GM21576 (cell line): ENCODE measurements at regions not wholly inside any gene's neighbourhood (a gene's known extent, or its start where the extent isn't known, plus 50 kb on each side); places are given as distances from the start of the nearest gene placed in this dataset.

Source experiments
- ATAC-seq: cut with Tn5 transposase; IDR thresholded peaks from one replicate; pipeline ENCODE4 v1.9.1; 2021; ENCODE audit warnings: mild to moderate bottlenecking, moderate library complexity; ENCODE audit not compliant: unreplicated experiment

DNA sequence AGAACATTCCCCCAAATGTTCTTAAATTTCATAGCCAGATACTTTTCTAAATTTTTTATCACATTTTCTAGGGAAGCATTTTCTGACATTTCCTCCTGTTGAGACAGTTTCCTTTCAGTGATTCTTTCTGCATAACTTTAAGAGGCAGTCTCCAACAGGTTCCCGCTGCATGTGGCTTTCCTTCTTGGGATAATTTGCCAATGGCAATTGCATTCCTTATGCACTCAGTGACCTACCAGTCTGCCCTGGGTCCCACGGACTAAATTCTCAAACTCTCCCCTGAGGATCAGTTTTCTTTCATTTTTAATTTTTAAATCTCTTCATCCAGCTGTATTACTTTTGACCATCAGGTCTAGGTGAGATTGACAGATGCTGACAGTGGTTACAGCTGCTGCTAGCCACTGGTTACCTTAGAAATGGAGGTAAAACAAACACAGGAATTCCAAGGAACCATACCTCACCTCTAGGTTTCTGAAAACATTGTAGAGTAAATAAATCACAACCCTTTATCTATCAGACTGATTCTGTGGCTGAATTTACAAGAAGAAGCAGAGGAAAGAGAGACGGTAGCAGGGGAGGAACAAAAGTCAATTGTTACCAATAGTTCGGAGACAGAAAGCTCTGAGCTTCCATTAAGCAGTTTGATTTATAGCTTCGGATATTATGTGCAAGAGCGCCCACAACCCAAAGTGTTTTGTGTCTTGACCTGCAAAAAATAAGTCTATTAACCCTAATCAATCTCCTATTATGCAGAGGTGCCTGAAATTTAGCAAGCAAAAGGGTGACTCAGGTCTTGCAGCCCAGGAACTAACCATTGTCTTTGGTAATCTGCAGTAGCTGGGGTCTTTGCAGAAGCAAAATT is 216.0 kb downstream of the PMP22 start:
- no peak for ATAC-seq

DNA sequence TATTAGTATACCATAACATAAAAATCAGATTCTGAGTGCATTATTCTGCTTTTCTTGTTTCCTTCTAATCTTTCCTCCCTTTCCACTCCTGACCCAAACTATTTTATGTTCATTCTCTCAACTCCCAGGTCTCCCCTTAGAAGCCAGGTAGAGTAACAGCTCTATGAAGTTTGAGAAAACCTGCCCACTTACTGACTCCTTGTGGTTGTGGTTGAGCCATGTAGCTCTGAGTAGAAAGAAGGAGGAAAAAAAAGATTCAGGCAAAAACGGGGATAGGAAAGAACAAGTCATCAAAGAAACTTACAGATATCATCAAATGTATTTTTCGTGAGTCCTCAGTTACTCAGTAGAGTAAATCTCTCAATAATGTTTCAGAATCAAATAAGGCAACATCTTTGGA is 216.7 kb downstream of the PMP22 start:
- no peak for ATAC-seq

DNA sequence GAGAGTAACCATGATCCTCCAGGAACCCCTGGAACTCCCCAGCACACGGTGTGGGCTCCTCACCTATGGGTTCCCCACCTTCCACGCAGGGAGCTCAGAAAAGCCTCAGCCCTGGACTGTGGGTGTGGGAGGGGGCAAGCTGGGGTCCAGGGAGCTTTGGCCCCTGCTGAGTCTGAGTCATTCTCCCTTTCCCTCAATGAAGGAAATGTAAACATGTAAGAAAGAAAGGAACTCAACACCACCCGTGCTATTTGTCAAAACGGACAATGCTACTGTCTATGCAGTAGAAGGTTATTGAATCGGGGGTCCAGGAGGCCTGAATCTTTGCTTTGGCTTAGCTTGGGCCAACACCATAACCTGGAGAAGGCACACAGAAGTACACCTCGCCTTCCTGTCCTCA is 222.8 kb downstream of the PMP22 start:
- no peak for ATAC-seq

DNA sequence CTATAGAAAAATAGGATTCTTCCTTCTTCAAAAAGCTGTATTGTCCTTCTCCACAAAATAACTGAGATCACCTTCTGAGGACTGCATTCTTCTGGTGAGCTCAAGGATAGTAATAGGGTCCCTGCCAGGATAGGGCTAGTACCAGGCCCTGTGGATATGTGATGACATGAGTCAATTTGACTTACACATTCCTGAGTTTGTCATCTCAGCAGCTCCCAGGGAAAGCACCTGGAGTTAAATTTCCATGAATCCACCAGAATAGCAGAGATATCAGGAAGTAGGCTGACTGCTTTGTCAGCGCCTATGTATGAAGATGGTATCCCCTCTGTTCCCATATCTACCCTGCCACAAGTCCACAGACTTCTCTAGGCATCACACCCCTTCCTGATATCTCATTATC is 225.8 kb downstream of the PMP22 start:
- no peak for ATAC-seq

DNA sequence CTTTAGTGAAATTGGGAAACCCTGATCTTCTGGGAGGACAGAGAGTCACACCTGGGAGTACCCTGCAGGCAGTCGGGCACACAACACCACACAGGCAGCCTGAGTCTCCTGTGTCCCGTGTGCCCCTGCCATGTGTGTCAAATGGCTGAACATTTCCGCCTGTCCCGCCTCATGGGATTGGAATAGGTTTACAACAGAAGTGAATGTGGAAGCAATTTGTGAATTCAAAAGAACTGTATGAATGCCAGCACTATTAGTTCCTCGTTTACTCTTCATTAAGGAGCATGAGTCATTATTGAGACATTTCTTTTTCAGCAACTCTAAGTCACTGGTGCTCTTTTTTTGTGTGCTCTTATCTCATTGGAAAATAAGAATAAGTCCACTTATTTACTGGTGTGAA is 226.5 kb downstream of the PMP22 start:
- no peak for ATAC-seq

DNA sequence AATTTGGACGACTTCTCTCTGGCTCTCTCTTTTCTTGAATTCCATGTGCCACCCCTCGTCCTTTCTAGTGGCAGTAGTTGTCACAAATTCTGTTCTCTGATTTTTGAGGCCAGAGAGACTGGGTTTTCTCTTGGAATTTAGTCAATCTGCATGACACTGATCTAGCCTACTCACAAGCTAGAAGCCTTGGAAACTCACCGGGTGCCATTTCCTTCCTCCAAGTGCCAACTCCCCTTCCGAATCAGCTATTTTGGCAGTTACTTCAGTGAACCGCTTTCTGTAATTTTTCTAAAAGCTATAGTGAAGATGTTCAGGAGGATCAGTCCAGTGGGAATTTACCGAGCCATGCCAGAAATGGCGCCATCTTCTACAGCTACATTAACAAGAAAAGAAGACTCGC is 228.9 kb downstream of the PMP22 start:
- no peak for ATAC-seq

DNA sequence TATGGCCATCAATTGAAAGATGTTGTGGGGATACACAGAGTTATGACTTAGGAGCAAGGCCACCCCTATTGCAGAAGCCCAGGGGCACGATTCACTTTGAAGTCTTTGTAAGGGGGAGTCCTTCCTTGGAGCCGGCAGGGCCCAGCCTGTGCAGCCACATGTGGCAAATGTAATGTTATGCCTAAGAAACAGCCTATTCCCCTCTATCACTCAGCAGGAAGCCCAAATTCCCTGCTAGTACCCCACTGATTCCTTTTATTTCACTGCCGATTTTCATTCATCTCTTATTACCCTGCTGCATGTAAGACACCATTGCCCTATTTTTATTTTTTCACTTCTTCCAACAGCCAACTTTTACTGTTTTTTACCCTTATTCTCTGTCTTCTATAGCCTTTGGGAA is 233.2 kb downstream of the PMP22 start:
- no peak for ATAC-seq

DNA sequence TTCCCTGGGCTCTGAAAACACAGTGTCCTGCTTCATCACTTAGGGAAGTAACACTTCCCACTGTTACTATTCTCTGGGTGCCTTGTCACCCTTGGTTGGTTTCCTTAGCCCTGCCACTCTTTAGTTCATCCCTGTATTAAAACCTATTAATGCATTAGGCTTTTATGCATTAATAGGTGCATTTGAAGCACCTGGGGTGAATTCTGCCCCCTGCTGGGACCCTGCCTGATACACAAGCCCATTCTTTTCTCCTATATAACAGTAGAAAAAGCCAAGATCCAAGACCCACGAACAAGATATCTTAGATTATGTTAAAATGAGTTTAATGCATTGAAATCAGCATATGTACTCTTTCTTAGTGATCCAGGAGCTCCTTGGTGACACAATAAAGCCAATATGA is 235.7 kb downstream of the PMP22 start:
- no peak for ATAC-seq

DNA sequence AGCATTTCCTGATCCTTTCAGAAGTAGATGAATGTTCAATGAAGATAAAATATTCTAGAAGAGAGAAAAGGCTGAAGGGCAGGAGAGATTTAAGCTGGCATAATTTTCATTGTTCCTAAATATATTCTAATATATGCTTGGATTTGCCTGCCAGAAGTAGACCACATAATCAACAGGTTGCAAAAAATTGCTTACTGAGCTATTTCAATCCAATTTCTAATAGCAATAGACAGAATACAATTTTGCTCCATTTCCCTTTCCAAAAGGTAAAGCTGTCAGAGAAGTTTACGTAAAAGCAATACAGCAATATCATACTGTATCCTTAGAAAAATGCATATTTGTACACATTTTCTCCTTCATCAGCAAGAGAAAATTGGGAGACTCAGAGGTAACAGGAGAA is 237.3 kb downstream of the PMP22 start:
- no peak for ATAC-seq

DNA sequence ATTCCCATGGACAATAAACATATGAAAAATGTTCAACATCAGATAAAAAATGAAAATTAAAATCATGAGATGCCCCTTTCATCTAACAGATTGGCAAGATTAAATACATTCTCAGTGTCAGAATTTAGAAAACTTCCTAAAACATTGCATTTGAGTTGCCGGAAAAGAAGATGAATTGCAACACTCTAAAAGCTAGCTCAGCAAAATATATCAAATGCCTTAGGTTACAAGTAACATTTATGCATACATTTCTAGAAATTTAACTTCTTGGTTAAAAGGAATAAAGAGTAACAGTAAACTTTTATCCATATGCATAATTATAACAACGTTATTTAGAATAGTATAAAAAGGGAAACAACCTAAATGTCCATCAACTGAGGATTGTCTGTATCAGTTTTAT is 239.0 kb downstream of the PMP22 start:
- no peak for ATAC-seq

DNA sequence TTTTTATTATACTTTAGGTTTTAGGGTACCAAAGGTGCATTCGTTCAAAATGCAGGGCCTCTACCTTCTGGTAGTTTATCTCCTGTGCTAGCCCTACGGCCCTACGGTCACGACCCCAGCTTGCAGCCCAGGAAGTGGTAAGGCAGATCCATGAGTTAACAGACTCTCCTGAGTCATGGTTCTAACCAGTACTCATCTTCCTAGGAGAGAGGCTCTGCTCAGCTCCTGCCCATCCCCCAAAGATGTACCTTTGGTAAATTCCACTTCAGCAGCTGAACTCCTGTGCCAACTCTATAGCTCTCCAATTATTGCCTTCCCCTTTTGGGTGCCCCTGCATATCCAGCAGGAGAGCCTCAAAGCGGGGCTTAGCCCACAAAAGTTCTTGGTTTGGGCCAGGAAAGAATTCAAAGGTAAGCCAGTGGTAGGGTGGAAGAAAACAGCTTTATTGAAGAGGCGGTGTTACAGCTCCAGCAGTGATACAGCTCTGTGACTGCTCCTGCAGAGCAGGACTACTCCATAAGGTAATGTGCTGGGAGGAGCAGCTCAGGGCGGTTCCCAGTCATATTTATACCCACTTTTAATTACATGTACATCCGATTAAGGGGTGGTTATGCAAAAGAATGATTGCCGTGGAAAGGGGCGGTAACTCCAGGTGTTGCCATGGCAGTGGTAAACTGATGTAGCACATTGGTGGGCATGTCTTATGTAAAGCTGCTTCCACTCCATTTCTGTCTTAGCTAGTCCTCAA is 241.4 kb downstream of the PMP22 start:
- ATAC-seq, result no peak

DNA sequence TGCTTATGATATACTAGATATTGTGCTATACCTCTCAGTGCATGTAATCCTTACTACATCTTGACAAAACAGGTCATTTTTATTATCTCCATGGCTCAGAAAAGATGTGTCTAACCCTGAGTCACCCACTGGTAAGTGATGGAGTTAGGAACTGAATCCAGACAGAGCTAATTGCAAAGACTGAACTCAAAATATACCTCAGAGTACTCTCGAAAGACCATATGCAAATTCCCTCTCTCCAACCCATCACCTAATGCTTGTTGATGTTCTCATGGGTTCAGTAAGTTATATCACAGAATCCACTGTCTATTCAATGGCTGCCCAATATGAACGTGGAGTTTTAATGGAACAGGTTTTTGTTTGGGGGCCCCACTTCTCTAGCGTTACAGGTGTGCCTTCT is 246.0 kb downstream of the PMP22 start:
- ATAC-seq, result no peak

DNA sequence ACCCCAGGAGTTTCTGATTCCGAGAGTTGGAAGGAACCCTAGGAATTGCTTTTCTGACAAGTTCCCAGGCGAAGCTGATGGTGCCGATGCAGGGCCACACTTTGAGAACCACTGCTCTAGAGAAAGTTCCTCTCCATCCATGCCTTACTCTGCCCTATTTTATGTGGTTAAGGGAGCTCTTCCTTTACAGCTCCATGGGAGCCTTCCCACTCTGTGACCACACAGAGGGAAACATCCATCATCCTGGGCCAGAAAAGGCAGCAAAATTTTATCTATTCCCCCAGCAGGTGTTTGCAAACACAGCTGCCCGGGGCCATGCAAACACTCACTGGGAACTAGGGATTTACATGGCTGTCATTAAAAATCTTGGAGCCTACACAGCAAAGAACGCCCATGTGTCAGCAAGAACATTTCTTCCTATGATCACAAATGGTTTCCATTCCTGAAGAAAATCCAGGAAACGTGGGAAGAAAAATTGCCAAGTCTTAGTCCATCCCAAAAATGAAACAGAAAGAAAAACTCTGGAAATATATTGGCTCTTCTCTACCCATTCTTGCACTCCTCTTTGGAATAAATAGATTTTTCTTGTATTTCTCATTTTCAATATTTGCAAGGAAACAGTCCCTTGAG is 252.7 kb downstream of the PMP22 start:
- ATAC-seq, result no peak

DNA sequence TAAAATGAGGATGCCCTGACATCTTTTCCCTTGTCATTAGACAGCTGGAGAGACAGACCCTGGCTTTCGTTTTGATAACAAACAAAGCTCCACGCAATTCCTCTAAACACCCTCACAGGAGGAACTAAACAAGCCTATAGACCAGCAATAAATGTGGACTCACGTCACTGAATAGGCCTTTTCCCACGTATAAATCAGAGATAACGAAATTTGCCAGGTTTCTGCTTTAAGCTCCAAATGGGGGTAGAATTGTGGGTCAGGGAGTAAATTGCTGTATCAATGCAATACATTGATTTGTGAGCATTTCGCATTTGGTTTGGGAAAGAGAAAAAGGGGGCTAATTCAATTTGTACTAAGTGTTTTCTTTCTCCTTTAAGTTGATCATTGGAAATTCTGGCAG is 256.0 kb downstream of the PMP22 start:
- ATAC-seq, result no peak

DNA sequence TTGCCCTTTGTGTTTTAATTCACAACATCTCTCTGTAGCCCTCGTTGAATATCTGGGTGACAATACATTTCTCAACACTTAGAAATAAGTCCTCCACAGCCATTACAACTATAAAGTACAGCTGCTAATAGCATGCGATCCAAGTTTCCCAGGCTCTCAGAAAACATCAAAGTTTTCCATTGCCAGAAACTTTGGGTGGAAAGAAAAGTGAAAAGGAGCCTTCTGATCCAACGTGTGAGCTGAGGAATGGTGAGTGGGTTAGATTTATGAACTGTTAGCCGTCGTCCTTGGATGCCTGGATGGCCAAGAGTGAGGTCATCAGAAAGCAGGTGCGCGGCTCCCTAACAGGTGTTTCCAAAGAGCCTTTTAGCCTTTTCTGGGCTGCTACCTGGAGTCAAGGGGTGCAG is 258.0 kb downstream of the PMP22 start:
- no peak for ATAC-seq

DNA sequence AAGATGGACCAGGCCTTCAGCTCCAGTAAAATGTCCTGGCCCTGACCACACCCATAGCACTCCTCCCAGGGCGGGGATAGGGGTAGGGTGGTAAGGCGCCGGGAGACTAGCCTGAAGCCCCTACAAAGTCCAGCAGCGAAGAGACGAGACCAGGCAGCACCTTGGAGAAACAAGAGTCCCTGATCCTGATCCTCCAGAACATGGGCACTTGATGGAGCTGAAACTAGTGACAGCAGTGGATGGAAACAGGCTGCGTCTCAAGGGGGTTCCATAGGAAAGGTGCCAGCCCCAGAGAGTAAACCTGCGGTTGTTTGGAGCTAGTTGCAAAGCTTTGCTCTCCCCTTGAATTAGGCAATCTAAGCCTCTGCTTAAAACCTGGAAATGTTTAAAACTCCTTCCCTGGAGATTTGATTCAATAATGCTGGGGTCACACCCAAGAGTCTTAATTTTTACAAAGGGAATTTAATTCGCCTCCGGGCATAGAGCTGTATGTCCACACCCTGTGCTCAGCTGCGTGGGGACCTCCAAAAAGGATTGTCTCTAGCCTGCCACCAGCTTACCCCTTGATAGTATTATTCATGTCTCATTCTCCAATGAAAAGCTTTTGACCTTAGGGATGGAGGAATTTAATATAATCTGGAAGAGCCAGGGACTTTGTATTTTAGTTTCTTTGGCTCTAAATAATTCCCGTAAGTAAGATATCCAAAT is 258.6 kb downstream of the PMP22 start:
- no peak for ATAC-seq

DNA sequence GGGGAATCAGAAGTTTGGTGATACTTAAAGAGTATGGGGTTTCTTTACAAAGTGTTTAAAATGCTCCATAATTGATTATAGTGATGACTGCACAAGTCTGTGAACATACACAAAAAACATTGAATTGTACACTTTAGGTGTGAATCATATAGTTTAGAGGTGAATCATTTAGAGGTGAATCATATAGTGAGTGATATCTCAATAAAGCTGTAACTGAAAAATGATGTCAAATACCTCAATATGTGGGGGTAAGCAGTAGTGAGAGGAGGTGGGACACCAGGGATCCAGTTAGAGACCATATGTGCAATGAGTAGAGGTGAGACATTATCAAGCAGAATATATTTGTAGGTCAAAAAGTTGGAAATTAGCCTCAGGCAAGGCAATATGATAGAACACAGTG is 264.5 kb downstream of the PMP22 start:
- ATAC-seq, result no peak

DNA sequence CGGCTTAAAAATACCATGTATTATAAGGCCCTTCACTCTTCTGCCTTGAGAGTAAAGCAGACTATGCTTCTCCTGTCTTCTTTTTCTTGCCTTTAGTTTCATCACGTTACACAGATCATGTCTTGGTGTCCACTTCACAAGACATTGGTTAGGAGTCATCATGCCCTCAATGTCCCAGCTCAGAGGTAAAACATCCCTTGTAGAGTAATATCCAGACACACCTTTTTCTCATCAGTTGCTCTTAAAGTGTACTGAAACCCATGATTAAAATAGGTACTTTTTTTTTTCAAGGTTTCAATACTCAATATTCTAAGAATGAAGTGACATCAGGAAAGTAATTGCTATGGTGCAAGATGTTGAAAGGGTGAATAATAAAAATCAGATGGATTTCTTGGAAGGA is 267.8 kb downstream of the PMP22 start:
- ATAC-seq, result no peak

DNA sequence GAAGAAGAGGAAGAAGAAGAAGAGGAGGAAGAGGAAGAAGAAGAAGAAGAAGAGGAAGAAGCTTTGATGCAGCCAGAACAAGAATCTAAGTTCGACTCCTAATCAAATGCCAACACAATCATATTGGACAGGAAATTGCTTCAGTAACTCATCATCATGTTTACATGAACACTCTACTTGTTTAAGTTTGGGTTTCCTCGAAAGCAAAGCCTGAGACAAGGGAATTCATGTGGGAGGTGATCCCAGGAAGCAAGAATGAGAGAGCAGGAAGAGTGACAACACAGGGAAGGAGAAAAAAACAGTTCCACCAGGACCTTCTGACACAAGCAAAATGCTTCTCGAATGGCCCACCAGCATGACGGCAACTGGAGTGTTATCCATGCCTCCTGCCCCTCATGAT is 279.0 kb downstream of the PMP22 start:
- ATAC-seq, result no peak

DNA sequence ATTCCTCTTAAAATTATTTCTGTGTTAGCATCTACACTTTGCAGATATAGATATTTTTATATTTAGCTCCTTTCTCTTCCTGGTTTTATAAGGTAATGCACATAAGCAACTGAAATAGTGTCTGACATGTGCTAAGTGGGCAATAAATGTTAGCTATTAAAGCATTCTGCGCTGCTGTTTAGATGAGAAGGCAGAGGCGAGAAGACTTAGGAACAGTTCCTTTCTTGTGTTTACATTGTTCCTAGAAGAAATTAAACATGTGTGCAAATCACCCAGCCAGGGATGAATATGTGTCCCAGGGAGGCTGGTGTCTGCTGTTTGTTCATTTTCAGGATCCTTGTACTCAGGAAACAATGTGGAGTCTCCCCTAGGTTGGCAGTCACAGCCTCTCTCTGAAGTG is 292.3 kb downstream of the PMP22 start:
- no peak for ATAC-seq

DNA sequence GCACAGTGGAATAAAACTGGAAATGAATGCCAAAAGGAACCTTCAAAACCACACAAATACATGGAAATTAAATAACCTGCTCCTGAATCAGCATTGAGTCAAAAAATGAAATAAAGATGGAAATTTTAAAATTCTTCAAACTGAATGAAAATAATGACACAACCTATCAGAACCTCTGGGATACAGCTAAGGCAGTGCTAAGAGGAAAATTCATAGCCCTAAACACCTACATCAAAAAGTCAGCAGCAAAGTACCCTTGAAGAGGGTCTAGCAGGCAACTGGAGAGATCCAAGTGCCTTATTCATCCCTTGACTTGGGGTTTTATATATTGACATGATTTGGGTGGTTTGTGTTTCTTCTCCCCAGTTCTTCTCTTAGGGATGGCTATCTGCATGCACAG is 294.1 kb downstream of the PMP22 start:
- ATAC-seq, result no peak
